GM18861 (cell line): ENCODE measurements at regions not wholly inside any gene's neighbourhood (a gene's known extent, or its start where the extent isn't known, plus 50 kb on each side); places are given as distances from the start of the nearest gene placed in this dataset.

Source experiments
- ATAC-seq: cut with Tn5 transposase; IDR thresholded peaks from one replicate; pipeline ENCODE4 v1.9.1; 2021; ENCODE audit not compliant: unreplicated experiment

- ATAC-seq, result no peak
These were observed 103.4 kb upstream of the MAP1LC3B2 start for GRCh38 chr12:116455540-116456329.

DNA sequence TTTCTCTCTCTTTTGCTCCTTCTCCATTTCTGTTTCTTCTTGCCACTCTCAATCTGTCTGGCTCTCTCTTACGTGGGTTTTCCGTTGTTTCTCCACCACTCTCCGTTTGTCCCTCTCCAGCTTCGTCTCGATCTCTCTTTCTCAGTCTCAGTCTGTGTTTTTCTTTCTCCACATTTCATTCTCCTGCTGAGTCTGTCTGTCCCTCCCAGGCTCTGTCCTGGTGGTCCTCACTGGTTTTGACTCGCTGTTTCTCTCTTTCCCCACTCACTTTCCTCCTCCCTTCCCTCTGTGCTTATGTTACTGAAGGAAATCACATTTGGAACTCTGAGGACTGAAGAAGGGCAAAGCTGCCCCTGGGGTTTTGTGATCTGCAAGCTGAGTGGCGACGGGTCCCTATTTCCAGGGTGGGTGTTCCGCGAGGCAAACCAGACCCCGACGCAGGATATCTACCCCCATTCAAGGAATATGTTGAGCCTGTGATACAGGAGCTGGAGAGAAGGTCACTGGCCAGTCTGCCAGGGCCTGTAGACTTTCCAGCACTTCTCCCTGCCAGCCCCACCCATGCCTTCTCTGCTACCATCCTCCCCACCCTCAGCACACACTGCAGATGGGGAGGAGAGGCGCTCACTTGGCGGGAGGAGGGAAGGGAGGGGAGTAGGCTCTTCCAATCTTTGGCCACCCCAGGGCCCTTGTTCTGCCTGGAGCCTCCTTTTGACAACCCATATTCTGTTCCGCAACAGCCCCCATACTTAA is 102.7 kb upstream of the MAP1LC3B2 start:
- no peak for ATAC-seq

GRCh38 chr12:116458492-116458891 is 100.7 kb upstream of the MAP1LC3B2 start:
- ATAC-seq, result no peak

DNA sequence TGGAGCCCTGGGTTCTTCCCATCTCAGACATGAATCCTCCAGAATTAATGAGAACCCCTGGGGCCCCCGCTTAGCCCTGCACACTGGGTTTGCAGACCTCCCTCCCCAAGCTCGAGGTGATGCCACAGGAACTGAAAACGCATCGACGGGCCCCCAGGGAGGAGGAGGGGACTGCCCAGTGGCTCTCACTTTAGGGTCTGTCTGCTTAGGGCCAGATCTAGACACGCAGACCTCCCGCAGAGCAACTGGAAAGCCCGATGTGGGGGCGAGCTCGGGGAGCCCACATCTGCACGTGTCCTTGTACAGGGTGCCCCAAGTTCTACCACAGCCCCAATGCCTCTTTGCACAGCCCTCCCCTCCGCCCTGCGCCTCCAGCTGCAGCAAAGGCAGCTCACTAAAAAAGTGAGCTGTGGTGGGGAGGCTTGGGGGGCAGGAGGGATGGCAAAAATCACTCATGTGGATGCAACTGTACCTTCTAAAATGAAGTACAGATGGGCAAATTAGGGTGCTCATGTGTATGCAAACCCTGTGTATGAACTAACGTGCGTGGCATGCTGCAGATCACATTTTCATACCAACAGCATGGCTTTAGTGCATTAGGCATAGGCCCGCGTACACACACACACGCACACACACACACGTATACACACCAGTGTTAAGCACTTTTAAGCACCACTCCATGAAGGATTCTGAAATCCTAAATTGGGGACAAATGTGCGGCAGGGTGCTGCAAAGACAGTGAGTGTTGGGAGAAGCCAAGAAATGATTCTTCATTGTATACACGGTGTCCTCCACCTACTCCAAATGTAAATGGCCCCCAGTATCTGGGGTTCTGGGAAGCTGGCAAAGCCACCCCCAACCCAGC is 99.9 kb upstream of the MAP1LC3B2 start:
- ATAC-seq, result no peak

- ATAC-seq, result no peak
These were observed 99.1 kb upstream of the MAP1LC3B2 start for GRCh38 chr12:116459916-116460663.

- ATAC-seq, result no peak
These were observed 98.1 kb upstream of the MAP1LC3B2 start for GRCh38 chr12:116461060-116461459.

- ATAC-seq, result no peak
These were observed 95.8 kb upstream of the MAP1LC3B2 start for GRCh38 chr12:116463366-116463765.

- ATAC-seq, result no peak
These were observed 93.8 kb upstream of the MAP1LC3B2 start for GRCh38 chr12:116465407-116465806.

DNA sequence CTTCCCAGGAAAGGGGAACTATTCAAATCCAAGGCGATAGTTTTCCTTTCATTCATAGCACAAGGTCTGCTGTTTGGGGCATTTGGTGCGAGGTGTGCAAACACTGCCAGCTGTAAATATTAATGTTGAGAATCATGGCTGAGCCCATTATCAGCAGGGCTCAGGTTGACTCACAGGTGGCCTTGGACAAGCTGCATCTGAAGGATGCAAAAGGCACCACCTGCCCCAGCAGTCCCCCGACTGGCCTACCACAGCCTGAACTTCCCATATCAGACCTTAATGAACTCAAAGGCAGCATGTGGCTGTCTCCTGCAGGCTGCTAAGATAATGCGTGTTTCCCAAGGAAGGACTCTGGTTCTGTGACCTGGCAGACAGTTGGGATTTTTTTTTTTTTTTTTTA is 93.3 kb upstream of the MAP1LC3B2 start:
- ATAC-seq, result no peak

DNA sequence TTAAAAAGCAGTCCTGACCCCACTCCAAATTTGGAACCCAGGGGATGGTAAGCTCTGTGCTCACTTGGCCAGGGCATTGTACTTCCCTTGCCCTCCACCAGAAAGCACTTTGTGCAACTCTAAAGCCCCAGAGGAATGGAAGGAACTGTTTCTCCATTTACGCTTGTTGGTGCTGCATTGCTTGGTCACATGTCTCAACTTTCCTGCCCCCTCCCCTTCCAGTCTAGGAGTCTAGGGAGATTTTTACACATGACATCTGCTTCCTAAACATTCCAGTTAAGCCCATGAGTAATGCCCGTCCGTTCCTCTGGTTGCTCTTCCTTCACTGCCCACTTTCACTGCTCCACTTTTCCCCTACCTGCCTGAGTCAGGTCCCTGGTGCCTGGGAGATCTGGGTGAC is 92.6 kb upstream of the MAP1LC3B2 start:
- no peak for ATAC-seq

DNA sequence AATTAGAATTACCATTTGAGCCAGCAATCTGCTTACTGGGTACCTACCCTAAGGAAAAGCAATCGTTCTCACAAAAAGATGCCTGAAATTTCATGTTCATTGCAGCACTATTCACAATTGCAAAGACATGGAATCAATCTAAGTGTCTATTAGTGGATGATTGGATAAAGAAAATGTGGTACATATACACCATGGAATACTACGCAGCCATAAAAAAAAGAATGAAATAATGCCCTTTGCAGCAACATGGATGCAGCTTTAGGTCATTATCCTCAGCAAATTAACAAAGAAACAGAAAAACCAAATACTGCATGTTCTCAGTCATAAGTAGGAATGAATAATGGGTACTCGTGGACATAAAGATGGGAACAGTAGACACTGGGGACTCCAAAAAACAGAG is 89.8 kb upstream of the MAP1LC3B2 start:
- no peak for ATAC-seq

DNA sequence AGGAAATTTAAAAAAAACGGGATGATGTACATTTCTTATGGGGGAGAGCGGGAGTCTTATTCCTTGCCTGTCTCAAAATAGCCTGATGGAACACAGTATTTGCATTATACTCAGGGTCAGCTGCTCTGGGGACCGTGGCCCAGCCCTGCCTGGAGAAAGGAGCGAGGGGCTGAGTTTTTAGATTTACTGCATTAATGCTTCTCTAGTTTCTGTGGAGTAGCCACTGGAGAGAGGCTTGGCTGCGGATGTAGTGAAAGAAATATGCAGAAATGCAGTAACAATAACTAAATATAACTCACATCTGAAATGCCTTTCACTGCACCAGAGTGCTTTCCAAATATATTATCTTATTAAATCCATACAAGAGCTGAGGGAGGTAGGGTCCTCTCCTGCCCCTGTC is 87.6 kb upstream of the MAP1LC3B2 start:
- no peak for ATAC-seq

- no peak for ATAC-seq
These were observed 87.0 kb upstream of the MAP1LC3B2 start for GRCh38 chr12:116472193-116472592.

- ATAC-seq, result no peak
These were observed 85.8 kb upstream of the MAP1LC3B2 start for GRCh38 chr12:116473416-116473815.

- ATAC-seq, result no peak
These were observed 84.8 kb upstream of the MAP1LC3B2 start for GRCh38 chr12:116474331-116474730.

GRCh38 chr12:116474899-116475298 is 84.3 kb upstream of the MAP1LC3B2 start:
- ATAC-seq, result no peak

GRCh38 chr12:116476227-116476822 is 82.9 kb upstream of the MAP1LC3B2 start:
- no peak for ATAC-seq

DNA sequence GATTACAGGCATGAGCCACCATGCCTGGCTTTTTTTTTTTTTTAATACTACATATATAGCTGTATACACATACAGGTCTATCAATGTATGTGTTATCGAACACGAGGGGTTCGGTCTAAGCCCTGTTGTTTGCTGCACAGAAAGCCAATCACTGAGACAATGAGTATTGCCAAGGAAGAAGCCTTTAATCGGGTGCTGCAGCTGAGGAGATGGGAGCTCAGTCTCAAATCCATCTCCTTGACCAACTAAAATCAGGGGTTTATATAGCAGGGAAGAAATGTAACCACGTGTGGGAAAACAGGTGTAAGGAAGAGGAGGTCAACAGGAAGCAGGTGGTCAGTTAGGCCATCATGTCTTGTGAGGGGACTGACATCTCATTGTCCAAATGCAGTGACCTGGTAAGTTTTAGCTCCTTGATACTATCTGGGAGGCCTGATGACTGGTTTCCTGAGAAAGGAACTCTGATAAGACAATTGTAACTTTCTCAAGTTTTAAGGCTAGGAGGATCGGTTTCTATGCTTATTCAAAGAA is 80.9 kb upstream of the MAP1LC3B2 start:
- ATAC-seq, result no peak

GRCh38 chr12:116480210-116480810 is 78.9 kb upstream of the MAP1LC3B2 start:
- no peak for ATAC-seq

DNA sequence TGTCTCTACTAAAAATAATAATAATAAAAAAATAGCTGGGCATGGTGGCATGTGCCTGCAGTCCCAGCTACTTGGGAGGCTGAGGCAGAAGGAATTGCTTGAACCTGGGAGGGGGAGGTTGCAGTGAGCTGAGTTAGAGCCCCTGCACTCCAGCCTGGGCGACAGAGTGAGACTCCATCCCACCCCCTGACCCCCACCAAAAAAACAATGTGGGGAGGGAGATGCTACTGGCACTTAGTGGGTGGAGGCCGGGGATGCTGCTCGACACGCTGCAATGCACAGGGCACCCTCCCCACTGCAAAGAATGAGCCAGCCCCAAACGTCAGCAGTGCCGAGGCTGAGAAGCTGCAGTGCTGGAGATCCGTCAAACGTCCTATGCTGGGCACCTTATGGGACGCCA is 77.5 kb upstream of the MAP1LC3B2 start:
- no peak for ATAC-seq
